Midbrain (tissue), 1 donor: ENCODE measurements at regions not wholly inside any gene's neighbourhood (a gene's known extent, or its start where the extent isn't known, plus 50 kb on each side); places are given as distances from the start of the nearest gene placed in this dataset.
"Not testable (repeated sequence)": the region's sequence is repeated elsewhere in the genome, so short reads cannot be mapped to it uniquely, and the experiment has no call there.

ENCODE experiments used
- DNase-seq: peaks from one replicate; lab custom pipeline; 2025; lab: John Stamatoyannopoulos, UW

GRCh38 chr6:2611092-2611491, 139.6 kb downstream of the MYLK4 start:
- DNase-seq, result no peak

- no peak for DNase-seq
These were observed 142.2 kb downstream of the MYLK4 start for GRCh38 chr6:2608503-2608902.

GRCh38 chr6:2600363-2600762, 150.4 kb downstream of the MYLK4 start:
- DNase-seq, result no peak

GRCh38 chr6:2599817-2600216, 150.9 kb downstream of the MYLK4 start:
- DNase-seq, result no peak

- no peak for DNase-seq
These were observed 151.9 kb downstream of the MYLK4 start for GRCh38 chr6:2598867-2599266.

GRCh38 chr6:2597991-2598390, 152.7 kb downstream of the MYLK4 start:
- DNase-seq, result no peak

GRCh38 chr6:2597457-2597856, 153.3 kb downstream of the MYLK4 start:
- not testable (repeated sequence) for DNase-seq

GRCh38 chr6:2596222-2596621, 154.5 kb downstream of the MYLK4 start:
- DNase-seq, result no peak

- no peak for DNase-seq
These were observed 155.9 kb downstream of the MYLK4 start for GRCh38 chr6:2594868-2595267.

GRCh38 chr6:2593167-2593566, 157.6 kb downstream of the MYLK4 start:
- no peak for DNase-seq

- no peak for DNase-seq
These were observed 161.5 kb downstream of the MYLK4 start for GRCh38 chr6:2589171-2589661.

- no peak for DNase-seq
These were observed 167.3 kb downstream of the MYLK4 start for GRCh38 chr6:2583459-2583858.

- DNase-seq, result no peak
These were observed 168.5 kb downstream of the MYLK4 start for GRCh38 chr6:2582268-2582667.

- DNase-seq, result no peak
These were observed 169.1 kb downstream of the MYLK4 start for GRCh38 chr6:2581611-2582010.

GRCh38 chr6:2581011-2581410, 169.7 kb downstream of the MYLK4 start:
- DNase-seq, result no peak

GRCh38 chr6:2579804-2580570, 170.7 kb downstream of the MYLK4 start:
- DNase-seq, result no peak

GRCh38 chr6:2579241-2579761, 171.4 kb downstream of the MYLK4 start:
- no peak for DNase-seq

- no peak for DNase-seq
These were observed 172.0 kb downstream of the MYLK4 start for GRCh38 chr6:2578767-2579166.

GRCh38 chr6:2576499-2576898, 174.2 kb downstream of the MYLK4 start:
- DNase-seq, result no peak

- no peak for DNase-seq
These were observed 175.5 kb downstream of the MYLK4 start for GRCh38 chr6:2575236-2575635.

GRCh38 chr6:2569420-2569819, 181.3 kb downstream of the MYLK4 start:
- not testable (repeated sequence) for DNase-seq

- DNase-seq, result no peak
These were observed 184.7 kb downstream of the MYLK4 start for GRCh38 chr6:2566048-2566447.

- DNase-seq, result no peak
These were observed 185.2 kb downstream of the MYLK4 start for GRCh38 chr6:2565499-2565898.

GRCh38 chr6:2563635-2564034, 187.1 kb downstream of the MYLK4 start:
- DNase-seq, result no peak
